B cell (primary cell): ENCODE measurements at regions not wholly inside any gene's neighbourhood (a gene's known extent, or its start where the extent isn't known, plus 50 kb on each side); places are given as distances from the start of the nearest gene placed in this dataset.

Source experiments
- EZH2 ChIP-seq: IDR thresholded peaks from 2 replicates; pipeline ENCODE4 v1.6.1; 2012; ENCODE audit warnings: borderline replicate concordance, low read depth, mild to moderate bottlenecking, moderate library complexity, low read length; ENCODE audit not compliant: insufficient read depth, poor library complexity, severe bottlenecking
- TF ChIP-seq, protein P1 (sequence below): fragments of 200-600 bp; IDR thresholded peaks from one replicate; pipeline ENCODE4 v1.8.0; 2022; ENCODE audit warnings: antibody characterized with exemption, mild to moderate bottlenecking

DNA sequence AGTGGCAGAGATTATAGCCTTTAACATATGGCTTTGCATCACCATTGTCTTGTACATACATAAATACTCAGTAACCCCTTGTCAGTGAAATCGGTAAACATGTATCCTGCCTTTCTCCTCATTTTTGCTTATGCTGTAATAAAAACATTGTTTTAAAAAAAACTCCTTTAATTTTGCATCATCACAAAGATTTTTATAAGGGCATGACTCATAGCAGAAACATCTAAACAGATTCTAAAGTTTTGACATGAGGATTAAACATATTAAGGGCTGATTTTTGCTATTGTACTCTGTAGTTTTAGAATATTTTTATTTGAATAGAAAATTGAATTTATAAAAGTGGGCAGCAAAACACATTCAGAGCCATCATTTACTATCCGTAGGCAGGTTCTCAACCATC is 275.9 kb downstream of the ZIC4 start:
- TF ChIP-seq, protein P1, sequence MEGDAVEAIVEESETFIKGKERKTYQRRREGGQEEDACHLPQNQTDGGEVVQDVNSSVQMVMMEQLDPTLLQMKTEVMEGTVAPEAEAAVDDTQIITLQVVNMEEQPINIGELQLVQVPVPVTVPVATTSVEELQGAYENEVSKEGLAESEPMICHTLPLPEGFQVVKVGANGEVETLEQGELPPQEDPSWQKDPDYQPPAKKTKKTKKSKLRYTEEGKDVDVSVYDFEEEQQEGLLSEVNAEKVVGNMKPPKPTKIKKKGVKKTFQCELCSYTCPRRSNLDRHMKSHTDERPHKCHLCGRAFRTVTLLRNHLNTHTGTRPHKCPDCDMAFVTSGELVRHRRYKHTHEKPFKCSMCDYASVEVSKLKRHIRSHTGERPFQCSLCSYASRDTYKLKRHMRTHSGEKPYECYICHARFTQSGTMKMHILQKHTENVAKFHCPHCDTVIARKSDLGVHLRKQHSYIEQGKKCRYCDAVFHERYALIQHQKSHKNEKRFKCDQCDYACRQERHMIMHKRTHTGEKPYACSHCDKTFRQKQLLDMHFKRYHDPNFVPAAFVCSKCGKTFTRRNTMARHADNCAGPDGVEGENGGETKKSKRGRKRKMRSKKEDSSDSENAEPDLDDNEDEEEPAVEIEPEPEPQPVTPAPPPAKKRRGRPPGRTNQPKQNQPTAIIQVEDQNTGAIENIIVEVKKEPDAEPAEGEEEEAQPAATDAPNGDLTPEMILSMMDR: no peak
- TF ChIP-seq EZH2: no peak
